ENCODE measurements at regions not wholly inside any gene's neighbourhood (a gene's known extent, or its start where the extent isn't known, plus 50 kb on each side); places are given as distances from the start of the nearest gene placed in this dataset.

DNA sequence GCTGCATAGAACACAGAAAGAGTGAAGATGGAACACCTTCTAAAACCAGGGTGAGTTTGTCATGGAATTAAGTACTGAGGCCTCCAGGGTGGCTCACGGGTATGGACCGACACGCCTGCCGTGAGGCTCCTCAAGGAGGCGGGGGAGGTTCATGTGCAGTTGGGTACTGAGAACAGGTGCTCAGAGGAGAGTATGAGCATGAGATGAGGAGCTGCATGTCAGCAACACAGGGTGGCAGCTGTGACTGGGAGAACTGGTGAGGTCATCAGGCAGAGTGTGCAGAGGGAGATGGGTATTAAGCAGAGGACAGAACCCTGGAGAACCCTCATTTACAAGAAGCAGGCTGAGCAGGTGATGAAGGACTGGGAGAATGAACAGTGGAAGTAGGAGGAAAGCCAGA is 63.2 kb upstream of the KLHL29 start:
- Mint-ChIP-seq H3K27me3 (ENCODE audit: low read depth) (peaks cover 7% of the 10 kb centered on the region), H3K36me3 (no peaks in the 10 kb centered on the region), H3K27ac (no peak overlapping the region), H3K4me3 (no peak overlapping the region), H3K4me1 (peaks cover 5% of the 10 kb centered on the region; the same call in 1 of the 2 replicates), H3K9me3 (no peaks in the 10 kb centered on the region)
- TF ChIP-seq, protein P1, sequence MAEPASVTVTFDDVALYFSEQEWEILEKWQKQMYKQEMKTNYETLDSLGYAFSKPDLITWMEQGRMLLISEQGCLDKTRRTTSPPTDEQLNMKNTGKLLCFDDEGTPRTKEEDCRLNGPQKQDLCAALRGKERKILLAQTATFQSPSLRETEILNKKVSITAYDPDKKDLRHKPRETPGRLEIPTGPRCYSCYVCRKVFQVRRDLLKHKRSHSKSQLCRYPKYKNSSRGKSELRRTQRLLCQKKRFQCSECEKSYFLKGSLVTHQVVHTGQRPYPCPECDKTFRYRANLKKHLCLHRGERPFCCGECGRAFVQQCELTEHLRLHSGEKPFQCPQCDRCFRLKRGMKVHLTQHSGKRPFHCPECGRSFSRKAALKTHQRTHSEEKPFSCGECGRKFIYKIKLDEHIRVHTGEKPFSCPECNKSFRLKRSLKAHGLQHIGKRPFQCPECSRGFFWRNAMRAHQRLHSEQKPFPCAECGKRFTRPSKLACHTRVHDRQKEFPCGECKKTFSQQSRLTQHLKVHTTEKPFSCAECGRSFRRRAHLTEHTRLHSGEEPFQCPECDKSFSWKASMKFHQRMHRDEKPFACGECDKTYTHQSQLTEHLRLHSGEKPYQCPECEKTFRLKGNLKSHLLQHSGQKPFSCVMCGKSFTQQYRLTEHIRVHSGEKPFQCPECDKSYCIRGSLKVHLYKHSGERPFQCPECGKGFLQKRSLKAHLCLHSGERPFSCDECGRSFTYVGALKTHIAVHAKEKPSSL (CRISPR knock-in tag; conservative IDR thresholded peaks at IDR 0.05): no peak
- TF ChIP-seq, protein P2, sequence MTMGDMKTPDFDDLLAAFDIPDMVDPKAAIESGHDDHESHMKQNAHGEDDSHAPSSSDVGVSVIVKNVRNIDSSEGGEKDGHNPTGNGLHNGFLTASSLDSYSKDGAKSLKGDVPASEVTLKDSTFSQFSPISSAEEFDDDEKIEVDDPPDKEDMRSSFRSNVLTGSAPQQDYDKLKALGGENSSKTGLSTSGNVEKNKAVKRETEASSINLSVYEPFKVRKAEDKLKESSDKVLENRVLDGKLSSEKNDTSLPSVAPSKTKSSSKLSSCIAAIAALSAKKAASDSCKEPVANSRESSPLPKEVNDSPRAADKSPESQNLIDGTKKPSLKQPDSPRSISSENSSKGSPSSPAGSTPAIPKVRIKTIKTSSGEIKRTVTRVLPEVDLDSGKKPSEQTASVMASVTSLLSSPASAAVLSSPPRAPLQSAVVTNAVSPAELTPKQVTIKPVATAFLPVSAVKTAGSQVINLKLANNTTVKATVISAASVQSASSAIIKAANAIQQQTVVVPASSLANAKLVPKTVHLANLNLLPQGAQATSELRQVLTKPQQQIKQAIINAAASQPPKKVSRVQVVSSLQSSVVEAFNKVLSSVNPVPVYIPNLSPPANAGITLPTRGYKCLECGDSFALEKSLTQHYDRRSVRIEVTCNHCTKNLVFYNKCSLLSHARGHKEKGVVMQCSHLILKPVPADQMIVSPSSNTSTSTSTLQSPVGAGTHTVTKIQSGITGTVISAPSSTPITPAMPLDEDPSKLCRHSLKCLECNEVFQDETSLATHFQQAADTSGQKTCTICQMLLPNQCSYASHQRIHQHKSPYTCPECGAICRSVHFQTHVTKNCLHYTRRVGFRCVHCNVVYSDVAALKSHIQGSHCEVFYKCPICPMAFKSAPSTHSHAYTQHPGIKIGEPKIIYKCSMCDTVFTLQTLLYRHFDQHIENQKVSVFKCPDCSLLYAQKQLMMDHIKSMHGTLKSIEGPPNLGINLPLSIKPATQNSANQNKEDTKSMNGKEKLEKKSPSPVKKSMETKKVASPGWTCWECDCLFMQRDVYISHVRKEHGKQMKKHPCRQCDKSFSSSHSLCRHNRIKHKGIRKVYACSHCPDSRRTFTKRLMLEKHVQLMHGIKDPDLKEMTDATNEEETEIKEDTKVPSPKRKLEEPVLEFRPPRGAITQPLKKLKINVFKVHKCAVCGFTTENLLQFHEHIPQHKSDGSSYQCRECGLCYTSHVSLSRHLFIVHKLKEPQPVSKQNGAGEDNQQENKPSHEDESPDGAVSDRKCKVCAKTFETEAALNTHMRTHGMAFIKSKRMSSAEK (CRISPR knock-in tag; IDR thresholded peaks at IDR 0.05; ENCODE audit: borderline replicate concordance): no peak
- TF ChIP-seq RORB (CRISPR knock-in tag; IDR thresholded peaks at IDR 0.05) (no peak), TCF7 (CRISPR knock-in tag; IDR thresholded peaks at IDR 0.05; ENCODE audit: low read depth) (no peak), TEAD4 (CRISPR knock-in tag; IDR thresholded peaks at IDR 0.05) (no peak), SMAD3 (CRISPR knock-in tag; IDR thresholded peaks at IDR 0.05; ENCODE audit: borderline replicate concordance) (no peak)
- TF ChIP-seq, protein P3, sequence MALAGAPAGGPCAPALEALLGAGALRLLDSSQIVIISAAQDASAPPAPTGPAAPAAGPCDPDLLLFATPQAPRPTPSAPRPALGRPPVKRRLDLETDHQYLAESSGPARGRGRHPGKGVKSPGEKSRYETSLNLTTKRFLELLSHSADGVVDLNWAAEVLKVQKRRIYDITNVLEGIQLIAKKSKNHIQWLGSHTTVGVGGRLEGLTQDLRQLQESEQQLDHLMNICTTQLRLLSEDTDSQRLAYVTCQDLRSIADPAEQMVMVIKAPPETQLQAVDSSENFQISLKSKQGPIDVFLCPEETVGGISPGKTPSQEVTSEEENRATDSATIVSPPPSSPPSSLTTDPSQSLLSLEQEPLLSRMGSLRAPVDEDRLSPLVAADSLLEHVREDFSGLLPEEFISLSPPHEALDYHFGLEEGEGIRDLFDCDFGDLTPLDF (CRISPR knock-in tag; IDR thresholded peaks at IDR 0.05): no peak
- ATAC-seq (no peak), DNase-seq (ENCODE audit: low spot score) (no peak)
- CTCF ChIA-PET: no interaction called here
- POLR2A ChIA-PET: no interaction called here

DNA sequence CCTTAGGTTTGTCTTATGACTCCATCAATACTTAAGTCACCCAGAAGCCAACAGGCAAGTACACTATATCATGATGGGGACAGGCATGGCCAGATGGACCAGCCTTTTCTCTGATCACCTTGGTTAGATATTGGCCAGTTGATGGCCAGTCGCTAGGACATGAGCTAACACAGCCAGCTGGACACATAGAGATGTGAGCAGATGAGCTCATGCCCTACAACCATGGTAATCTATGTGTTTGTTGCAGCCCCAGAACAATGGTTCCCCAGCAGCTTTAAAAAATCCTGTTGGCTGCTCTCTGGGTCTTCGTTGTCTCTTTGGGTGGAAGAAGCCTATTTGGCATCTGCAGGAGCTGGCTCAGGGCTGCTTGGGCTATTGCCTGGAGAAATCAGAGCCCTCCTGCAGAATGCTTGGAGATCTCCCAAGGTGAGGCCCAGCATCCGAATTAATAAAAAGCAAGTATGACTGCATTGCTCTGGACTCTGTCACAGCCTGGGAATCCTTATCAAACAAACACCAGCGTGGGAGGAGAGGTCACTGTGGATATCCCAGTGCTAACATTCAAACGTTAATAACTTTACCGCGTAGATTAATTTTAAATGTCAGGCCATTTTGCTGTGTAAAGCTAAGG is 62.3 kb upstream of the KLHL29 start:
- H3K9me3 Mint-ChIP-seq: no peaks in the 10 kb centered on the region
- peaks cover 5% of the 10 kb centered on the region; the same call in 1 of the 2 replicates for H3K4me1 Mint-ChIP-seq
- H3K27ac Mint-ChIP-seq: no peak overlapping the region
- ChIA-PET CTCF (no interaction called here), POLR2A (interaction anchor here (0.6 kb wide), 1 partner anchor 895 kb away, joined by 3 read pairs; no protein-coding TSS in a partner anchor)
- no peak overlapping the region for H3K4me3 Mint-ChIP-seq
- H3K27me3 Mint-ChIP-seq (ENCODE audit: low read depth): peaks cover 7% of the 10 kb centered on the region
- no peaks in the 10 kb centered on the region for H3K36me3 Mint-ChIP-seq
- no peak for DNase-seq (ENCODE audit: low spot score)
- TF ChIP-seq CREB1 (CRISPR knock-in tag; IDR thresholded peaks at IDR 0.05) (no peak), ATF1 (CRISPR knock-in tag; IDR thresholded peaks at IDR 0.05) (no peak), TEAD4 (CRISPR knock-in tag; IDR thresholded peaks at IDR 0.05) (no peak), TEAD1 (CRISPR knock-in tag; IDR thresholded peaks at IDR 0.05) (no peak), NR1H2 (CRISPR knock-in tag; IDR thresholded peaks at IDR 0.05) (no peak), ZNF396 (CRISPR knock-in tag; IDR thresholded peaks at IDR 0.05; ENCODE audit: borderline replicate concordance) (no peak), GTF2I (CRISPR knock-in tag; conservative IDR thresholded peaks at IDR 0.05) (no peak), PRRX2 (CRISPR knock-in tag; IDR thresholded peaks at IDR 0.05) (no peak), ZNF219 (CRISPR knock-in tag; IDR thresholded peaks at IDR 0.05; ENCODE audit: borderline replicate concordance) (no peak), ZNF671 (CRISPR knock-in tag; IDR thresholded peaks at IDR 0.05) (no peak), ZNF416 (CRISPR knock-in tag; IDR thresholded peaks at IDR 0.05) (no peak)
- TF ChIP-seq, protein P4, sequence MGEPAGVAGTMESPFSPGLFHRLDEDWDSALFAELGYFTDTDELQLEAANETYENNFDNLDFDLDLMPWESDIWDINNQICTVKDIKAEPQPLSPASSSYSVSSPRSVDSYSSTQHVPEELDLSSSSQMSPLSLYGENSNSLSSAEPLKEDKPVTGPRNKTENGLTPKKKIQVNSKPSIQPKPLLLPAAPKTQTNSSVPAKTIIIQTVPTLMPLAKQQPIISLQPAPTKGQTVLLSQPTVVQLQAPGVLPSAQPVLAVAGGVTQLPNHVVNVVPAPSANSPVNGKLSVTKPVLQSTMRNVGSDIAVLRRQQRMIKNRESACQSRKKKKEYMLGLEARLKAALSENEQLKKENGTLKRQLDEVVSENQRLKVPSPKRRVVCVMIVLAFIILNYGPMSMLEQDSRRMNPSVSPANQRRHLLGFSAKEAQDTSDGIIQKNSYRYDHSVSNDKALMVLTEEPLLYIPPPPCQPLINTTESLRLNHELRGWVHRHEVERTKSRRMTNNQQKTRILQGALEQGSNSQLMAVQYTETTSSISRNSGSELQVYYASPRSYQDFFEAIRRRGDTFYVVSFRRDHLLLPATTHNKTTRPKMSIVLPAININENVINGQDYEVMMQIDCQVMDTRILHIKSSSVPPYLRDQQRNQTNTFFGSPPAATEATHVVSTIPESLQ (CRISPR knock-in tag; IDR thresholded peaks at IDR 0.05): no peak
- TF ChIP-seq, protein P5, sequence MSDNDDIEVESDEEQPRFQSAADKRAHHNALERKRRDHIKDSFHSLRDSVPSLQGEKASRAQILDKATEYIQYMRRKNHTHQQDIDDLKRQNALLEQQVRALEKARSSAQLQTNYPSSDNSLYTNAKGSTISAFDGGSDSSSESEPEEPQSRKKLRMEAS (CRISPR knock-in tag; IDR thresholded peaks at IDR 0.05): no peak
- TF ChIP-seq, protein P6, sequence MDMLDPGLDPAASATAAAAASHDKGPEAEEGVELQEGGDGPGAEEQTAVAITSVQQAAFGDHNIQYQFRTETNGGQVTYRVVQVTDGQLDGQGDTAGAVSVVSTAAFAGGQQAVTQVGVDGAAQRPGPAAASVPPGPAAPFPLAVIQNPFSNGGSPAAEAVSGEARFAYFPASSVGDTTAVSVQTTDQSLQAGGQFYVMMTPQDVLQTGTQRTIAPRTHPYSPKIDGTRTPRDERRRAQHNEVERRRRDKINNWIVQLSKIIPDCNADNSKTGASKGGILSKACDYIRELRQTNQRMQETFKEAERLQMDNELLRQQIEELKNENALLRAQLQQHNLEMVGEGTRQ (CRISPR knock-in tag; IDR thresholded peaks at IDR 0.05): no peak
- TF ChIP-seq, protein P7, sequence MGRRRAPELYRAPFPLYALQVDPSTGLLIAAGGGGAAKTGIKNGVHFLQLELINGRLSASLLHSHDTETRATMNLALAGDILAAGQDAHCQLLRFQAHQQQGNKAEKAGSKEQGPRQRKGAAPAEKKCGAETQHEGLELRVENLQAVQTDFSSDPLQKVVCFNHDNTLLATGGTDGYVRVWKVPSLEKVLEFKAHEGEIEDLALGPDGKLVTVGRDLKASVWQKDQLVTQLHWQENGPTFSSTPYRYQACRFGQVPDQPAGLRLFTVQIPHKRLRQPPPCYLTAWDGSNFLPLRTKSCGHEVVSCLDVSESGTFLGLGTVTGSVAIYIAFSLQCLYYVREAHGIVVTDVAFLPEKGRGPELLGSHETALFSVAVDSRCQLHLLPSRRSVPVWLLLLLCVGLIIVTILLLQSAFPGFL (CRISPR knock-in tag; IDR thresholded peaks at IDR 0.05; ENCODE audit: borderline replicate concordance): no peak
- ATAC-seq: no peak

Measured in WTC11 (cell line).